Astrocyte (in vitro differentiated cells and primary cell): ENCODE measurements at regions not wholly inside any gene's neighbourhood (a gene's known extent, or its start where the extent isn't known, plus 50 kb on each side); places are given as distances from the start of the nearest gene placed in this dataset.

Experiments
- DNase-seq: peaks from one replicate; pipeline ENCODE4 v3.0.0-alpha.2; 2010; ENCODE audit warnings: low read depth
- FAIRE-seq: peaks from 2 replicates; lab custom pipeline; 2011; peaks lifted over from hg19 to GRCh38; lab: Jason Lieb, UNC
- H2AFZ ChIP-seq: 2 replicates; pipeline ENCODE4 v1.6.0; 2012; ENCODE audit warnings: low read depth, low read length, inconsistent platforms
- H3K27ac ChIP-seq: 2 replicates; pipeline ENCODE4 v1.5.1; 2011; ENCODE audit warnings: low read depth, low read length, inconsistent platforms
- H3K27me3 ChIP-seq: 2 replicates; pipeline ENCODE4 v1.6.0; 2011; ENCODE audit warnings: low read length, inconsistent platforms; ENCODE audit not compliant: insufficient read depth
- H3K36me3 ChIP-seq: 2 replicates; pipeline ENCODE4 v1.5.1; 2011; ENCODE audit warnings: low read length, inconsistent platforms; ENCODE audit not compliant: insufficient read depth
- H3K4me1 ChIP-seq: 2 replicates; pipeline ENCODE4 v1.5.1; 2011; ENCODE audit warnings: low read length, inconsistent platforms; ENCODE audit not compliant: insufficient read depth
- H3K4me2 ChIP-seq: 2 replicates; pipeline ENCODE4 v1.6.0; 2012; ENCODE audit warnings: low read length, inconsistent platforms
- H3K4me3 ChIP-seq: 2 replicates; pipeline ENCODE4 v1.5.1; 2011; ENCODE audit warnings: low read depth, mild to moderate bottlenecking, low read length, inconsistent platforms; ENCODE audit not compliant: insufficient read depth
- H3K79me2 ChIP-seq: 2 replicates; pipeline ENCODE4 v1.6.0; 2012; ENCODE audit warnings: mild to moderate bottlenecking, low read length, inconsistent platforms; ENCODE audit not compliant: insufficient read depth
- H3K9ac ChIP-seq: 2 replicates; pipeline ENCODE4 v1.6.0; 2012; ENCODE audit warnings: mild to moderate bottlenecking, low read length, inconsistent platforms
- H3K9me3 ChIP-seq: 2 replicates; pipeline ENCODE4 v1.5.1; 2012; ENCODE audit warnings: low read depth, mild to moderate bottlenecking, low read length, inconsistent platforms; ENCODE audit not compliant: insufficient read depth
- H4K20me1 ChIP-seq: 2 replicates; pipeline ENCODE4 v1.6.0; 2012; ENCODE audit warnings: low read length, inconsistent platforms; ENCODE audit not compliant: insufficient read depth
- H3K27ac Mint-ChIP-seq: one replicate; pipeline ENCODE4 v1.8.0; 2021; ENCODE audit warnings: mild to moderate bottlenecking, mixed read lengths; ENCODE audit not compliant: unreplicated experiment
- H3K27me3 Mint-ChIP-seq: one replicate; pipeline ENCODE4 v1.8.0; 2021; ENCODE audit warnings: low read depth, mixed read lengths; ENCODE audit not compliant: unreplicated experiment
- H3K36me3 Mint-ChIP-seq: one replicate; pipeline ENCODE4 v1.8.0; 2021; ENCODE audit warnings: low read depth, mixed read lengths; ENCODE audit not compliant: unreplicated experiment
- H3K4me1 Mint-ChIP-seq: one replicate; pipeline ENCODE4 v1.8.0; 2021; ENCODE audit warnings: low read depth, mixed read lengths; ENCODE audit not compliant: unreplicated experiment
- H3K4me3 Mint-ChIP-seq: one replicate; pipeline ENCODE4 v1.8.0; 2021; ENCODE audit warnings: mild to moderate bottlenecking, moderate library complexity, mixed read lengths; ENCODE audit not compliant: unreplicated experiment
- H3K9me3 Mint-ChIP-seq: one replicate; pipeline ENCODE4 v1.8.0; 2021; ENCODE audit warnings: mild to moderate bottlenecking, mixed read lengths; ENCODE audit not compliant: unreplicated experiment
- EZH2 ChIP-seq: IDR thresholded peaks from 2 replicates; pipeline ENCODE4 v1.6.1; 2012; ENCODE audit warnings: mild to moderate bottlenecking, low read length, inconsistent platforms; ENCODE audit not compliant: insufficient read depth
- TF ChIP-seq, protein P1 (sequence below): IDR thresholded peaks from 2 replicates; pipeline ENCODE4 v1.5.1; 2011; ENCODE audit warnings: low read depth, mild to moderate bottlenecking, inconsistent platforms, low read length, moderate library complexity; ENCODE audit not compliant: insufficient read depth

DNA sequence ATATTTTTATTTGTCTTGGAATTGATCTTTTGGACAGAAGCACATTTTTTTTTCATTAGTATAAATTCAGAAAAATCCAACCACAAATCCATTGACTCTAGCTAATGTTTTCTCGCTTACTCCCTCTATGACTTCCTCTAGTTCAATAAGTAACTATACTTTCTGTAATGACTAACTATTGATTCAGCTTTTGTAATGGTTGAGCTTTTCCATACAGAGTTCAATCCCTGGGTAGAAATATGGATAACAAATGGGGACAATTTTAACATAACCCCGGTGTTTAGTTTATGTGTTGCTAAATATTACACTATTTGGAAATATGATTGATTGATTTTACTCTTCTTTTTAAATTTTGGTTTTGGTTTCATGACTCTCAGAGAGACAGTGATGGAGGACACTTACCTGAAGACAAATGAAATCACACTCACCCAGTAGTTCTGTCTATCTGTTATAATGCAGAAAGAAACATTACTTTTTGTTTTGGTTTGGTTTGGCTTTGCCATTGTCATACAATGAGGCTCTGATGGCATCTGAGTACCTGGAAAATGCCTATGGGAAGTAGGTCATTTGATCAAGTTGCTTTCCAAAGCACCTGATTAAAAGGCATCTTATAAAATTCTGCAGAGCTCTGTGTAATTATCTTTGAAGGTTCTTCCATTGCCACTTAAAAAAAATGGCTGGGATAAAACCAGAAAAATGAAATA lies 309.7 kb upstream of the MPDZ start:
- H3K9me3 ChIP-seq = no peaks in the 10 kb centered on the region
- no peak overlapping the region for H3K27ac Mint-ChIP-seq
- H3K79me2 ChIP-seq = no peaks in the 10 kb centered on the region
- H3K27me3 ChIP-seq = peaks cover 2% of the 10 kb centered on the region
- H3K4me3 ChIP-seq = no peak overlapping the region
- DNase-seq (no peak), FAIRE-seq (no peak)
- TF ChIP-seq, protein P1, sequence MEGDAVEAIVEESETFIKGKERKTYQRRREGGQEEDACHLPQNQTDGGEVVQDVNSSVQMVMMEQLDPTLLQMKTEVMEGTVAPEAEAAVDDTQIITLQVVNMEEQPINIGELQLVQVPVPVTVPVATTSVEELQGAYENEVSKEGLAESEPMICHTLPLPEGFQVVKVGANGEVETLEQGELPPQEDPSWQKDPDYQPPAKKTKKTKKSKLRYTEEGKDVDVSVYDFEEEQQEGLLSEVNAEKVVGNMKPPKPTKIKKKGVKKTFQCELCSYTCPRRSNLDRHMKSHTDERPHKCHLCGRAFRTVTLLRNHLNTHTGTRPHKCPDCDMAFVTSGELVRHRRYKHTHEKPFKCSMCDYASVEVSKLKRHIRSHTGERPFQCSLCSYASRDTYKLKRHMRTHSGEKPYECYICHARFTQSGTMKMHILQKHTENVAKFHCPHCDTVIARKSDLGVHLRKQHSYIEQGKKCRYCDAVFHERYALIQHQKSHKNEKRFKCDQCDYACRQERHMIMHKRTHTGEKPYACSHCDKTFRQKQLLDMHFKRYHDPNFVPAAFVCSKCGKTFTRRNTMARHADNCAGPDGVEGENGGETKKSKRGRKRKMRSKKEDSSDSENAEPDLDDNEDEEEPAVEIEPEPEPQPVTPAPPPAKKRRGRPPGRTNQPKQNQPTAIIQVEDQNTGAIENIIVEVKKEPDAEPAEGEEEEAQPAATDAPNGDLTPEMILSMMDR = no peak
- TF ChIP-seq EZH2 = no peak
- H3K4me1 Mint-ChIP-seq = no peaks in the 10 kb centered on the region
- no peaks in the 10 kb centered on the region for H4K20me1 ChIP-seq
- H3K36me3 ChIP-seq = no peaks in the 10 kb centered on the region
- no peak overlapping the region for H3K4me2 ChIP-seq
- no peak overlapping the region for H2AFZ ChIP-seq
- no peaks in the 10 kb centered on the region for H3K36me3 Mint-ChIP-seq
- H3K27me3 Mint-ChIP-seq = no peaks in the 10 kb centered on the region
- H3K27ac ChIP-seq = no peak overlapping the region
- H3K4me1 ChIP-seq = peaks cover 4% of the 10 kb centered on the region
- H3K4me3 Mint-ChIP-seq = no peak overlapping the region
- no peaks in the 10 kb centered on the region for H3K9me3 Mint-ChIP-seq
- H3K9ac ChIP-seq = no peak overlapping the region

DNA sequence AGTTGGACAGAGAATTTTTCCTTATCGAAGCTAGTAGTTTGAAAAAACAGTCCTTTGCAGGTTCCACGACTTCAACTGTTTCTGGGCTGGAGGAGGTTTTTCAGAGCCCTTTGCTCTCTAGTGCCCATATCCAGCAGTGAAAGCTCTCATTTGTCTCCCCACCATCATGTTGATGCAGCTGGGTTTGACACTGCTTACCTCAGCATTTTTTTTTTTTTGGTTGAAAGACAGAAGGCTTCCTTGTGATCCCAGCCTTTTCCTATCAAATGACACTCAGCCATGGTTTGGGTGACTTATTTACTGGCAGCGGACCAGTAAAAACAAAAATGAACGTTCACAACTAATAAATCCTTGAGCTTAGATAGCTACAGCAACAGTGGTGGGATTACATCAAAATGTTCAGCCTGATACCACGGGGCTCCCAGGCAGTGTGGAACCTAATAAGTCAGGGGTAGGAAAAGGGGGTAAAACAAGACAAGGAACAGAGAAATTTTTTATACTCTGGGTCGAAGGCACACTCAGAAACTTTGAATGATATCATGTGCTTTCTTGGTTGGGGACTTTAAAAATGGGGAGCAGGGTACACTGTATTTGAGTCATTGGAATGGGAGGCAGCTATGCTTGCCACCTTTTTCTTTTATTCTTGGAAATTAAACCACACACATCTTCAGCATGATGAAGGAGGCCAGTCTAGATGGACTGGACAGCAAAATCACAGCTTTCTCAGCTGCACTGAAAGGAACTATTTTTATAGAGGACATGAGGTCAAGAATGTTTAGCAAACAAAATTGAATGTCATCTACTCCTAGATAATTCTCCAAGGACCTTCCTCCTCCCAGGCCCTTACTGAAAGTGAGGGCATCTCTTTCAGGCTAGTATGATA lies 308.9 kb upstream of the MPDZ start:
- H3K4me2 ChIP-seq = no peak overlapping the region
- no peaks in the 10 kb centered on the region for H3K36me3 Mint-ChIP-seq
- H3K4me1 ChIP-seq = peaks cover 4% of the 10 kb centered on the region
- H2AFZ ChIP-seq = no peak overlapping the region
- no peak for DNase-seq
- H3K9me3 Mint-ChIP-seq = no peaks in the 10 kb centered on the region
- H3K4me3 Mint-ChIP-seq = no peak overlapping the region
- H3K79me2 ChIP-seq = no peaks in the 10 kb centered on the region
- H3K27me3 ChIP-seq = peaks cover 2% of the 10 kb centered on the region
- no peaks in the 10 kb centered on the region for H3K27me3 Mint-ChIP-seq
- H3K4me3 ChIP-seq = no peak overlapping the region
- H3K36me3 ChIP-seq = no peaks in the 10 kb centered on the region
- H3K27ac Mint-ChIP-seq = no peak overlapping the region
- H3K4me1 Mint-ChIP-seq = no peaks in the 10 kb centered on the region
- no peak for TF ChIP-seq EZH2
- TF ChIP-seq, protein P1 = no peak
- FAIRE-seq = no peak
- H3K9ac ChIP-seq = no peak overlapping the region
- H4K20me1 ChIP-seq = no peaks in the 10 kb centered on the region
- no peak overlapping the region for H3K27ac ChIP-seq
- no peaks in the 10 kb centered on the region for H3K9me3 ChIP-seq
